RWPE2 (cell line): ENCODE measurements at regions not wholly inside any gene's neighbourhood (a gene's known extent, or its start where the extent isn't known, plus 50 kb on each side); places are given as distances from the start of the nearest gene placed in this dataset.

Experiments used
- ATAC-seq: fragments of 200-7000 bp; cut with Tn5 transposase; 3 replicates; pipeline ENCODE4 v1.9.1; 2021; ENCODE audit warnings: low read depth
- DNase-seq: peaks from one replicate; pipeline ENCODE4 v3.0.0-alpha.2; 2020; ENCODE audit warnings: low spot score
- H3K27ac ChIP-seq: fragments of 450-650 bp; 2 replicates; pipeline ENCODE4 v1.5.1; 2017; ENCODE audit warnings: mild to moderate bottlenecking; ENCODE audit not compliant: poor library complexity, severe bottlenecking
- H3K27me3 ChIP-seq: fragments of 250-450 bp; sonication (Bioruptor Pico); 2 replicates; pipeline ENCODE4 v1.5.1; 2021; ENCODE audit warnings: mild to moderate bottlenecking, moderate library complexity; ENCODE audit not compliant: insufficient read depth, poor library complexity, severe bottlenecking
- H3K36me3 ChIP-seq: fragments of 250-450 bp; sonication (Bioruptor Pico); 2 replicates; pipeline ENCODE4 v1.5.1; 2020; ENCODE audit warnings: low read depth, mild to moderate bottlenecking, moderate library complexity
- H3K4me1 ChIP-seq: fragments of 250-450 bp; sonication (Bioruptor Pico); 2 replicates; pipeline ENCODE4 v1.5.1; 2021; ENCODE audit warnings: mild to moderate bottlenecking, moderate library complexity; ENCODE audit not compliant: insufficient read depth, poor library complexity, severe bottlenecking
- H3K4me3 ChIP-seq: fragments of 250-450 bp; sonication (Bioruptor Pico); 2 replicates; pipeline ENCODE4 v1.5.1; 2021; ENCODE audit warnings: mild to moderate bottlenecking, moderate library complexity; ENCODE audit not compliant: severe bottlenecking
- H3K9me3 ChIP-seq: fragments of 250-450 bp; sonication (Bioruptor Pico); 2 replicates; pipeline ENCODE4 v1.5.1; 2021; ENCODE audit warnings: mild to moderate bottlenecking, moderate library complexity; ENCODE audit not compliant: severe bottlenecking
- CTCF ChIP-seq: fragments of 450-650 bp; IDR thresholded peaks from one replicate; pipeline ENCODE4 v1.5.1; 2017; ENCODE audit warnings: mild to moderate bottlenecking, moderate library complexity; ENCODE audit not compliant: poor library complexity, severe bottlenecking

DNA sequence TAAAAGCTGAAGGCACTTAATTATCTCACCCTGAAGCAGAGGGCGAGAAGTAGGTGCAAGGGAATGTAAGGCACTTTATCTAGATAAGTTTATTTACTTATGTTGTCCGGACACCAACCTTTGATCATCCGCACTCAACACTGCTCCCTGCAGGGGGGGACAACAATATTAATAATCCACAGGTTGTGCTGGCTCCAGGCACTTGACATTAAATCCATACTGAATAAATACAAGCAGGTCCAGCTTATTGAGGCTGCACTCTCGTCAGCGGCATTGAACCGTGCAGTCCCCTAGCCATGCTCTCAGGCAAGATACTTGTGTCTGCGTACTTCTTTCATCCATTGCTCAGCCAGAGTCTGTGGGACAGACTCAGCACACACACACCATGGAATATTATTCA, 374.5 kb upstream of the NBEA start:
- Histone ChIP-seq H3K4me1 (no peaks in the 10 kb centered on the region), H3K4me3 (no peak overlapping the region), H3K27me3 (no peaks in the 10 kb centered on the region), H3K9me3 (no peaks in the 10 kb centered on the region), H3K27ac (no peak overlapping the region), H3K36me3 (no peaks in the 10 kb centered on the region)
- no peak for ATAC-seq
- no peak for DNase-seq
- no peak for TF ChIP-seq CTCF

GRCh38 chr13:34570698-34571353, 371.2 kb upstream of the NBEA start:
- Histone ChIP-seq H3K4me1 (no peaks in the 10 kb centered on the region), H3K27ac (no peak overlapping the region), H3K36me3 (no peaks in the 10 kb centered on the region), H3K4me3 (no peak overlapping the region), H3K27me3 (no peaks in the 10 kb centered on the region), H3K9me3 (no peaks in the 10 kb centered on the region)
- ATAC-seq (no peak), DNase-seq (no peak)
- TF ChIP-seq CTCF = no peak

GRCh38 chr13:34571716-34572115, 370.4 kb upstream of the NBEA start:
- Histone ChIP-seq H3K27me3 (no peaks in the 10 kb centered on the region), H3K27ac (no peak overlapping the region), H3K4me1 (no peaks in the 10 kb centered on the region), H3K9me3 (no peaks in the 10 kb centered on the region), H3K36me3 (no peaks in the 10 kb centered on the region), H3K4me3 (no peak overlapping the region)
- no peak for TF ChIP-seq CTCF
- DNase-seq (no peak), ATAC-seq (no peak)

- Histone ChIP-seq H3K27ac (no peak overlapping the region), H3K9me3 (no peaks in the 10 kb centered on the region), H3K36me3 (no peaks in the 10 kb centered on the region), H3K4me1 (peaks cover 10% of the 10 kb centered on the region), H3K27me3 (no peaks in the 10 kb centered on the region), H3K4me3 (no peak overlapping the region)
- ATAC-seq = no peak
- TF ChIP-seq CTCF = no peak
- DNase-seq = no peak
These were observed 365.0 kb upstream of the NBEA start for GRCh38 chr13:34577051-34577450.

- H3K27ac ChIP-seq = no peak overlapping the region
- no peaks in the 10 kb centered on the region for H3K9me3 ChIP-seq
- H3K4me1 ChIP-seq = peaks cover 10% of the 10 kb centered on the region
- DNase-seq (no peak), ATAC-seq (peak; percentile 81)
- H3K4me3 ChIP-seq = no peak overlapping the region
- TF ChIP-seq CTCF = no peak
- H3K27me3 ChIP-seq = no peaks in the 10 kb centered on the region
- no peaks in the 10 kb centered on the region for H3K36me3 ChIP-seq
These were observed 363.6 kb upstream of the NBEA start for GRCh38 chr13:34578471-34578870.
